HL-60 (cell line): ENCODE measurements at regions not wholly inside any gene's neighbourhood (a gene's known extent, or its start where the extent isn't known, plus 50 kb on each side); places are given as distances from the start of the nearest gene placed in this dataset.

Experiments
- POLR2AphosphoS5 ChIP-seq: IDR thresholded peaks from 2 replicates; pipeline ENCODE4 v1.6.1; 2012; ENCODE audit warnings: low read depth
- SPI1 ChIP-seq: IDR thresholded peaks from 2 replicates; pipeline ENCODE4 v1.6.1; 2012; ENCODE audit warnings: low read depth, mild to moderate bottlenecking, borderline replicate concordance
- TF ChIP-seq, protein P1 (sequence below): IDR thresholded peaks from one replicate; pipeline ENCODE4 v1.5.1; 2011; ENCODE audit warnings: low read length, control low read depth, inconsistent platforms; ENCODE audit not compliant: insufficient read depth

DNA sequence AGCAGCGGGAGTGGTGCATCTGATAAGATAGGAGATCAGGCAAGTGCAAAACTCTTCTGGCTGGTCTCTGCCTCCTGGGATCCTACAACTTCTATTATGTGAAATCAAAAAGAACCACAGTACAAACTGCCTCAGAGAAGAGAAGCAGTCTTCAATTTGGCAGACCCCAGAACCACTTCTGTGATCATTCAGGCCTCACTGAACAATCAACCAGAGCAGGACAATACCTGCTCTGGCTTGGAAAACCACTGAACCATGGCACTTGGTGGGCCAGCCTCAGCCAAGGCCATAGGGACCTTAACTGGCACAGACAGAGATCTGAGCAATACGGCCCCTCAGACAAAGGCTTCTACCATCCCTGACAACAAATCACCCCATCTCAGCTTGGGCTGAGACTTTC, 103.0 kb downstream of the NDUFA12 start:
- TF ChIP-seq, protein P1, sequence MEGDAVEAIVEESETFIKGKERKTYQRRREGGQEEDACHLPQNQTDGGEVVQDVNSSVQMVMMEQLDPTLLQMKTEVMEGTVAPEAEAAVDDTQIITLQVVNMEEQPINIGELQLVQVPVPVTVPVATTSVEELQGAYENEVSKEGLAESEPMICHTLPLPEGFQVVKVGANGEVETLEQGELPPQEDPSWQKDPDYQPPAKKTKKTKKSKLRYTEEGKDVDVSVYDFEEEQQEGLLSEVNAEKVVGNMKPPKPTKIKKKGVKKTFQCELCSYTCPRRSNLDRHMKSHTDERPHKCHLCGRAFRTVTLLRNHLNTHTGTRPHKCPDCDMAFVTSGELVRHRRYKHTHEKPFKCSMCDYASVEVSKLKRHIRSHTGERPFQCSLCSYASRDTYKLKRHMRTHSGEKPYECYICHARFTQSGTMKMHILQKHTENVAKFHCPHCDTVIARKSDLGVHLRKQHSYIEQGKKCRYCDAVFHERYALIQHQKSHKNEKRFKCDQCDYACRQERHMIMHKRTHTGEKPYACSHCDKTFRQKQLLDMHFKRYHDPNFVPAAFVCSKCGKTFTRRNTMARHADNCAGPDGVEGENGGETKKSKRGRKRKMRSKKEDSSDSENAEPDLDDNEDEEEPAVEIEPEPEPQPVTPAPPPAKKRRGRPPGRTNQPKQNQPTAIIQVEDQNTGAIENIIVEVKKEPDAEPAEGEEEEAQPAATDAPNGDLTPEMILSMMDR = no peak
- no peak for TF ChIP-seq SPI1
- TF ChIP-seq POLR2AphosphoS5 = no peak
